H1 (cell line): ENCODE measurements at regions not wholly inside any gene's neighbourhood (a gene's known extent, or its start where the extent isn't known, plus 50 kb on each side); places are given as distances from the start of the nearest gene placed in this dataset.

Source experiments
- CTCF ChIA-PET: fragments of 300-600 bp; sonication (Branson Sonifier 250); formaldehyde crosslinking; loops from one replicate; lab custom pipeline; 2021; ENCODE audit not compliant: partially characterized antibody; lab: Charles Lee
- POLR2A ChIA-PET: fragments of 300-600 bp; sonication (Branson Sonifier 250); formaldehyde crosslinking; loops from one replicate; lab custom pipeline; 2021; ENCODE audit warnings: inconsistent platforms; ENCODE audit not compliant: partially characterized antibody; lab: Charles Lee
- DNase-seq, 2 experiments: peaks; one replicate each; pipeline versions ENCODE4 v3.0.0 to v3.0.0-alpha.2; 2010 to 2022; ENCODE audit warnings: low spot score in 2 of 2, low read depth in 1 of 2, mixed read lengths in 1 of 2
- FAIRE-seq: peaks from 2 replicates; lab custom pipeline; 2011; peaks lifted over from hg19 to GRCh38; lab: Jason Lieb, UNC
- H2AFZ ChIP-seq: 2 replicates; pipeline ENCODE4 v1.8.1; 2012; ENCODE audit warnings: low read length, inconsistent platforms
- H2AK5ac ChIP-seq: 2 replicates; pipeline ENCODE4 v1.6.1; 2013; ENCODE audit warnings: low read depth, low read length
- H2BK120ac ChIP-seq: replicated peaks from 2 replicates; pipeline ENCODE3; 2013; ENCODE audit warnings: low read depth, low read length, inconsistent platforms
- H2BK12ac ChIP-seq: 2 replicates; pipeline ENCODE4 v1.6.1; 2013; ENCODE audit warnings: low read depth, low read length
- H2BK15ac ChIP-seq: 2 replicates; pipeline ENCODE4 v1.6.1; 2013; ENCODE audit warnings: low read length
- H2BK20ac ChIP-seq: 2 replicates; pipeline ENCODE4 v1.6.1; 2013; ENCODE audit warnings: low read length
- H2BK5ac ChIP-seq: 2 replicates; pipeline ENCODE4 v1.6.1; 2013; ENCODE audit warnings: low read depth, low read length
- H3K14ac ChIP-seq: 2 replicates; pipeline ENCODE4 v1.6.1; 2013; ENCODE audit warnings: inconsistent platforms; ENCODE audit not compliant: insufficient read length
- H3K18ac ChIP-seq: 2 replicates; pipeline ENCODE4 v1.6.1; 2013; ENCODE audit warnings: low read length; ENCODE audit errors: extremely low read depth
- H3K23ac ChIP-seq: 2 replicates; pipeline ENCODE4 v1.6.1; 2013; ENCODE audit warnings: inconsistent platforms; ENCODE audit not compliant: insufficient read length
- H3K23me2 ChIP-seq: 2 replicates; pipeline ENCODE4 v1.6.1; 2013; ENCODE audit warnings: low read depth, low read length
- H3K27ac ChIP-seq: 2 replicates; pipeline ENCODE4 v1.6.1; 2011; ENCODE audit warnings: low read depth, low read length, inconsistent platforms
- H3K27me3 ChIP-seq, 4 experiments: replicated peaks in 1 of 4; 1 replicate in 1 of 4; 2 replicates in 3 of 4; pipeline versions ENCODE4 v1.6.1 to v1.8.1; 2011 to 2013; ENCODE audit warnings: low read length in 3 of 4, mild to moderate bottlenecking in 3 of 4, inconsistent platforms in 2 of 4, mixed read lengths in 2 of 4, moderate library complexity in 1 of 4; ENCODE audit not compliant: control insufficient read depth in 3 of 4, insufficient read depth in 3 of 4; ENCODE audit errors: extremely low read depth in 1 of 4
- H3K36me3 ChIP-seq, 4 experiments: 2 replicates each; pipeline versions ENCODE4 v1.6.1 to v1.8.1; 2011 to 2013; ENCODE audit warnings: mild to moderate bottlenecking in 4 of 4, low read length in 3 of 4, moderate library complexity in 2 of 4, control low read depth in 1 of 4, inconsistent platforms in 1 of 4; ENCODE audit not compliant: insufficient read depth in 4 of 4, control insufficient read depth in 2 of 4
- H3K4ac ChIP-seq: replicated peaks from 2 replicates; pipeline ENCODE3; 2013; ENCODE audit warnings: low read length, low read depth, mixed read lengths, inconsistent platforms; ENCODE audit not compliant: insufficient read length
- H3K4me1 ChIP-seq, 4 experiments: replicated peaks in 1 of 4; 1 replicate in 1 of 4; 2 replicates in 3 of 4; pipeline versions ENCODE4 v1.6.1 to v1.8.1; 2011 to 2013; ENCODE audit warnings: low read length in 3 of 4, inconsistent platforms in 2 of 4, mixed read lengths in 1 of 4; ENCODE audit not compliant: insufficient read depth in 4 of 4, control insufficient read depth in 3 of 4
- H3K4me2 ChIP-seq, 2 experiments: 2 replicates each; pipeline versions ENCODE4 v1.6.1 to v1.8.1; 2011 to 2013; ENCODE audit warnings: low read depth in 2 of 2, low read length in 2 of 2, control low read depth in 1 of 2, inconsistent platforms in 1 of 2, mild to moderate bottlenecking in 1 of 2; ENCODE audit not compliant: insufficient read depth in 1 of 2
- H3K4me3 ChIP-seq, 4 experiments: fragments of 200-600, 300-600 bp in 1 of 4; sonication (generic), shearing (Covaris generic), sonication (Bioruptor Twin) in 1 of 4; 2 replicates each; pipeline versions ENCODE4 v1.5.1 to v1.8.1; 2011 to 2016; ENCODE audit warnings: low read length in 4 of 4, low read depth in 3 of 4, control low read depth in 2 of 4, inconsistent platforms in 2 of 4, mild to moderate bottlenecking in 2 of 4, mixed read lengths in 1 of 4, moderate library complexity in 1 of 4; ENCODE audit not compliant: insufficient read depth in 2 of 4; ENCODE audit errors: extremely low read depth in 1 of 4
- H3K56ac ChIP-seq: replicated peaks from 2 replicates; pipeline ENCODE3; 2013; ENCODE audit warnings: low read depth, mild to moderate bottlenecking, mixed read lengths, low read length, inconsistent platforms; ENCODE audit not compliant: insufficient read length
- H3K79me1 ChIP-seq: 2 replicates; pipeline ENCODE4 v1.6.1; 2013; ENCODE audit warnings: low read depth, low read length, control low read depth
- H3K79me2 ChIP-seq, 2 experiments: 2 replicates each; pipeline versions ENCODE4 v1.6.1 to v1.8.1; 2012 to 2013; ENCODE audit warnings: low read length in 2 of 2, mild to moderate bottlenecking in 2 of 2, inconsistent platforms in 1 of 2; ENCODE audit not compliant: insufficient read depth in 2 of 2, control insufficient read depth in 1 of 2
- H3K9ac ChIP-seq, 4 experiments: replicated peaks in 1 of 4; 1 replicate in 1 of 4; 2 replicates in 3 of 4; pipeline versions ENCODE4 v1.6.1 to v1.8.1; 2011 to 2013; ENCODE audit warnings: low read depth in 3 of 4, low read length in 3 of 4, control low read depth in 2 of 4, mild to moderate bottlenecking in 2 of 4, moderate library complexity in 2 of 4, inconsistent platforms in 1 of 4; ENCODE audit errors: extremely low read depth in 1 of 4
- H3K9me3 ChIP-seq, 2 experiments: 2 replicates each; pipeline versions ENCODE4 v1.6.1 to v1.8.1; 2012 to 2013; ENCODE audit warnings: mild to moderate bottlenecking in 2 of 2, moderate library complexity in 2 of 2, control low read depth in 1 of 2, inconsistent platforms in 1 of 2, low read depth in 1 of 2, low read length in 1 of 2, mixed read lengths in 1 of 2; ENCODE audit not compliant: insufficient read depth in 2 of 2
- H4K20me1 ChIP-seq, 2 experiments: replicated peaks in 1 of 2; 2 replicates each; pipeline versions ENCODE3 to v1.8.1; 2011 to 2013; ENCODE audit warnings: inconsistent platforms in 2 of 2, low read length in 2 of 2, mild to moderate bottlenecking in 1 of 2; ENCODE audit not compliant: insufficient read depth in 2 of 2, control insufficient read depth in 1 of 2
- H4K5ac ChIP-seq: 2 replicates; pipeline ENCODE4 v1.6.1; 2013; ENCODE audit warnings: low read length, low read depth, mixed read lengths, inconsistent platforms; ENCODE audit not compliant: insufficient read length
- H4K8ac ChIP-seq: 2 replicates; pipeline ENCODE4 v1.8.0; 2013; ENCODE audit warnings: mild to moderate bottlenecking, moderate library complexity, low read length, inconsistent platforms; ENCODE audit not compliant: insufficient read depth; ENCODE audit errors: extremely low read depth
- H4K91ac ChIP-seq: replicated peaks from 2 replicates; pipeline ENCODE3; 2013; ENCODE audit warnings: low read length, mixed read lengths, inconsistent platforms; ENCODE audit not compliant: insufficient read length
- ASH2L ChIP-seq: fragments of 200-600, 300-600 bp; sonication (generic); IDR thresholded peaks from one replicate; pipeline ENCODE4 v1.7.1; 2017; ENCODE audit warnings: low read length
- CREB1 ChIP-seq: IDR thresholded peaks from 2 replicates; pipeline ENCODE4 v1.6.1; 2012; ENCODE audit warnings: inconsistent platforms
- MAX ChIP-seq: IDR thresholded peaks from 2 replicates; pipeline ENCODE4 v1.6.1; 2012; ENCODE audit warnings: inconsistent platforms
- POU5F1 ChIP-seq: IDR thresholded peaks from 2 replicates; pipeline ENCODE4 v1.6.1; 2011; ENCODE audit warnings: low read depth, mild to moderate bottlenecking, low read length, moderate library complexity
- RFX5 ChIP-seq: IDR thresholded peaks from 2 replicates; pipeline ENCODE4 v1.6.1; 2011; ENCODE audit warnings: low read depth, low read length, improper control_type of control experiment, borderline replicate concordance
- SP2 ChIP-seq: IDR thresholded peaks from 2 replicates; pipeline ENCODE4 v1.6.1; 2012; ENCODE audit warnings: mild to moderate bottlenecking, low read length, inconsistent platforms
- SUZ12 ChIP-seq: fragments of 200-600 bp; sonication (generic); IDR thresholded peaks from 2 replicates; pipeline ENCODE4 v1.6.1; 2012; ENCODE audit warnings: mild to moderate bottlenecking, inconsistent platforms, low read length, moderate library complexity, mixed read lengths
- TBP ChIP-seq: IDR thresholded peaks from 2 replicates; pipeline ENCODE4 v1.6.1; 2011; ENCODE audit warnings: low read depth, low read length, improper control_type of control experiment
- TEAD4 ChIP-seq: IDR thresholded peaks from 2 replicates; pipeline ENCODE4 v1.6.1; 2012; ENCODE audit warnings: low read depth, low read length, inconsistent platforms, mixed read lengths
- WGBS, 2 experiments: shearing (Covaris generic) in 1 of 2; methylation state at CpG; one replicate each; pipeline versions ENCODE4 v1.1.6 to v1.1.7; 2013 to 2015; ENCODE audit warnings: low lambda C conversion rate in 2 of 2, mixed read lengths in 2 of 2, inconsistent platforms in 1 of 2, low coverage in 1 of 2, missing lambda C conversion rate in 1 of 2; ENCODE audit not compliant: insufficient replicate concordance in 2 of 2, insufficient coverage in 1 of 2, insufficient read length in 1 of 2; ENCODE audit errors: extremely low coverage in 1 of 2, missing lambda C conversion rate in 1 of 2; 5-methylcytosine and 5-hydroxymethylcytosine counted together
- TF ChIP-seq, protein P1 (sequence below): IDR thresholded peaks from 2 replicates; pipeline ENCODE4 v1.6.1; 2012; ENCODE audit warnings: low read length, inconsistent platforms

- Histone ChIP-seq H2BK15ac (no peak overlapping the region), H3K27ac (peak overlapping the region; percentile 33; the same call in 1 of the 2 replicates), H3K4me2 (peak overlapping the region; percentile 12 to 24; a peak in 3 of 4 replicates), H3K27me3 (no peaks in the 10 kb centered on the region), H3K56ac (no peak overlapping the region), H3K79me1 (peaks cover 14% of the 10 kb centered on the region), H4K5ac (peak overlapping the region; percentile 18), H3K36me3 (peaks cover 0 to 2% (median 0%) of the 10 kb centered on the region in 4 experiments; a peak in 1 of 8 replicates), H3K4ac (peak overlapping the region; percentile 85), H3K18ac (peak overlapping the region; percentile 90), H3K79me2 (peaks cover 4 to 67% of the 10 kb centered on the region in 2 experiments; a peak in 3 of 4 replicates), H4K8ac (no peak overlapping the region), H3K4me1 (peaks cover 6 to 14% (median 10%) of the 10 kb centered on the region in 4 experiments), H3K14ac (no peak overlapping the region), H2BK120ac (peak overlapping the region; percentile 72), H3K23me2 (no peaks in the 10 kb centered on the region)
- peak; percentile 42 for FAIRE-seq
- WGBS, 2 experiments = 59% methylated on average over 8 of the region's 8 CpGs; no CpG with 5 or more reads in 1 of the 2 experiments
- POLR2A ChIA-PET = interaction anchor here (0.9 kb wide), 1 partner anchor 17 kb away, joined by 3 read pairs; no protein-coding TSS in a partner anchor
- TF ChIP-seq CREB1 (no peak), TEAD4 (peak; percentile 51), MAX (no peak), ASH2L (peak; percentile 54), RFX5 (no peak), SUZ12 (no peak), POU5F1 (0 out of 2 replicates have a peak, but pooled peaks have one; percentile 0), SP2 (no peak), TBP (no peak)
- TF ChIP-seq, protein P1, sequence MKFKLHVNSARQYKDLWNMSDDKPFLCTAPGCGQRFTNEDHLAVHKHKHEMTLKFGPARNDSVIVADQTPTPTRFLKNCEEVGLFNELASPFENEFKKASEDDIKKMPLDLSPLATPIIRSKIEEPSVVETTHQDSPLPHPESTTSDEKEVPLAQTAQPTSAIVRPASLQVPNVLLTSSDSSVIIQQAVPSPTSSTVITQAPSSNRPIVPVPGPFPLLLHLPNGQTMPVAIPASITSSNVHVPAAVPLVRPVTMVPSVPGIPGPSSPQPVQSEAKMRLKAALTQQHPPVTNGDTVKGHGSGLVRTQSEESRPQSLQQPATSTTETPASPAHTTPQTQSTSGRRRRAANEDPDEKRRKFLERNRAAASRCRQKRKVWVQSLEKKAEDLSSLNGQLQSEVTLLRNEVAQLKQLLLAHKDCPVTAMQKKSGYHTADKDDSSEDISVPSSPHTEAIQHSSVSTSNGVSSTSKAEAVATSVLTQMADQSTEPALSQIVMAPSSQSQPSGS = no peak
- TF ChIP-seq, all 59 proteins: peak for 3
- peak overlapping the region; percentile 80; the same call in 1 of the 2 replicates for H2BK12ac ChIP-seq
- no peak overlapping the region for H2AFZ ChIP-seq
- H4K20me1 ChIP-seq = peaks cover 0 to under 1% of the 10 kb centered on the region in 2 experiments
- no peaks in the 10 kb centered on the region for H3K9me3 ChIP-seq
- DNase-seq = no peak
- H2BK20ac ChIP-seq = peak overlapping the region; percentile 93; the same call in 1 of the 2 replicates
- peak overlapping the region; percentile 93 for H2BK5ac ChIP-seq
- CTCF ChIA-PET = interaction anchor here (0.7 to 2.4 kb wide), 3 partner anchors 13 to 67 kb away, joined by 3 to 5 read pairs (median 4); partner anchors contain the start of gene TRAK1
- peak overlapping the region; percentile 83 for H4K91ac ChIP-seq
- H2AK5ac ChIP-seq = peak overlapping the region; percentile 90; the same call in 1 of the 2 replicates
- no peak overlapping the region for H3K23ac ChIP-seq
- no peak overlapping the region for H3K4me3 ChIP-seq
- H3K9ac ChIP-seq = peak overlapping the region in 1 of 4 experiments; percentile 28; a peak in 2 of 7 replicates
Observed at GRCh38 chr3:42031808-42032480, 59.2 kb upstream of the TRAK1 start.
